ENCODE measurements at regions not wholly inside any gene's neighbourhood (a gene's known extent, or its start where the extent isn't known, plus 50 kb on each side); places are given as distances from the start of the nearest gene placed in this dataset.

- no peak for DNase-seq
Observed at GRCh38 chr4:136484996-136485395, 1047.3 kb downstream of the PCDH18 start.

- DNase-seq: no peak
Observed at GRCh38 chr4:136476753-136477152, 1055.5 kb downstream of the PCDH18 start.

DNA sequence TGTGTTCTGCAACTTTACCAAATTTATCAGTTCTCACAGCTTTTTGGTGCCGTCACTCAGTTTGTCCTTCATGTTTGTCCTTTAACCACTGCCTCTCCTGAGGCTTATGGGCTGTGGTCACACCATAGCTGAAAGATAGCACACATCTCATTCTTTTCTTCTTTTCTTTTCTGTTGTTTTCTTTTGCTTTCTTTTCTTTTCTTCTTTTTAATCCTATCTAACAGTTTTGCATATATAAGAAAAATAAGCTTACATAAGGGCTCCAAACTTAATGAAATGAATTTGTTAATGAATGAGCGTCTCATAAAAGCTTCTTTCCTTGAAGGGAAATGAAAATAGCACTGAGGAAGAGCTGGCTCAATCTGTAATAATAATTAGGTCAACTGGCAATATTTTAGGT, 1061.2 kb downstream of the PCDH18 start:
- no peak for DNase-seq

DNA sequence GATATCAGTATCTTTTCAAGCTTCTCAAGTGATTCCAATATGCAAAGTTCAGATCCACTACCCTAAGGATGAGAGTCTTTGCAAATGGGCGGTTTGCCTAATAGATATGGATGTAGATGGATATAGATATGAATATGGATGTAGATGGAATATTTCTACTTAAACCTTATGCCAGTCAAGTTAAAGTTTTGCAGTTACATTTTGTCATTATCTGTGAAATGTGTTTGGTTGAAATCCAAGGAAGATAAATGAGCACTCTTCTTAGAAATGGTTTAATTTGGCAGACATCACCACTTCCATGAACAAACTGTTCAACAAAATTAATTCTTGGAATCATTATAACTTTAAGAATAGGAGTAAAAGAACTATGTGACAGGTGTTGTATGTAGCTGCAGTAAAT, 1066.6 kb downstream of the PCDH18 start:
- no peak for DNase-seq

- DNase-seq: no peak
Observed at GRCh38 chr4:136463941-136464340, 1068.4 kb downstream of the PCDH18 start.

GRCh38 chr4:136461533-136461932, 1070.8 kb downstream of the PCDH18 start:
- no peak for DNase-seq

- no peak for DNase-seq
Observed at GRCh38 chr4:136458326-136458725, 1074.0 kb downstream of the PCDH18 start.

- DNase-seq: no peak
Observed at GRCh38 chr4:136457577-136457976, 1074.7 kb downstream of the PCDH18 start.

DNA sequence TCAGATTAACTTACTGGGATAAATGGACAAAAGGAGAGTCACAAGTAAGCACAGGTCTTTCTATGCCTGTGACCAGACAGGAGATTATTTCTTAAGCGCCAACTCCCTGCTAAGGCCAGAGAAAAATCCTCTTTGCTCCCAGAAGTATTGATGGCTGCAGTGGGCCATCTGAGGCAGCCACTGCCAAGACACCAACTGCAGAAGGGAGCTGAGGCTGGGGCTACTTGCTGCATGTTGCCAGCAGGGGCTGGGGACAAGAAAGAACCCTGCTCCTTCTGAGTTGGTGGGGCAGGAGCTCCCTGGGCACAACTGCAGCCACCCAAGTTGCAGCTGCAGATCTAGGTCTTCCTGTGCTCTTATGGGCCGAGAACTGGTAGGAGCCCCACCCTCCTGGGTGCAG, 1075.3 kb downstream of the PCDH18 start:
- no peak for DNase-seq

DNA sequence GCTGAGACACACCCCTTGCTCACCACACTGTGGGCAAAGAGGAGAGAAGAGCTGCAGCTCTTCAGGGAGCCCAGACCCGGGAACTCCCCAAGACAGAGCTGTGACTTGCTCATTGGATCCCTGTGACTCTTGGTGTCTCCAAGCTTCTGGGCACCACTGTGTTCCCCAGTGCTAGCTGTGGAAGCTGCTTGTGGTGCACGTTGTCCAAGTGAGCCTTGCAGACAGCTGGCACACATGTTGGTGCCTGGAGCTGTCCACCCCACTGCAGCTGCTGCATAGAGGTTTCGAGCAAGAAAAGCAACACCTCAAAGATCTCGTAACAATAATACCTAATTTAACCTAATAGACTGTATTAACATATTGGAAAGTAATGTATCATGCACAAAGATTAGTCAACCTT, 1089.3 kb downstream of the PCDH18 start:
- DNase-seq: no peak

GRCh38 chr4:136442447-136442846, 1089.8 kb downstream of the PCDH18 start:
- DNase-seq: no peak

GRCh38 chr4:136441629-136442282, 1090.5 kb downstream of the PCDH18 start:
- no peak for DNase-seq

- no peak for DNase-seq
Observed at GRCh38 chr4:136438645-136439044, 1093.6 kb downstream of the PCDH18 start.

- no peak for DNase-seq
Observed at GRCh38 chr4:136424052-136424451, 1108.2 kb downstream of the PCDH18 start.

DNA sequence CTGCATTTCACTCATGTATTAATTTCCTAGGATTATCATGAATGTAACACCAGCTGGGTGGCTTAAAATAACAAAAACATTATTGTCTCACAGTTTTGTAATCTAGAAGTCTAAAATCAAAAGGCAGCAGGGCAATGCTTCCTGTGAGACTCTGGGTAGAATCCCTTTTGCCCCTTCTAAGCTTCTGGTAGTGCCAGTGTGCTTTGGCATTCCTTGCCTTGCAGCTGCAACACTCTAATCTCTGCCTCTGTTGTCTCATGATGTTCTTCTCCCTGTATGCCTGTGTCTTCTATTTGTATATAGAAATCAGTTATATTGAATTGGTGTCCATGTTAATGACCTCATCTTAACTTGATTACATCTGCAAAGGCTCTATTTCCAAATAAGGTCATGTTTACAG, 1117.3 kb downstream of the PCDH18 start:
- DNase-seq: no peak

DNA sequence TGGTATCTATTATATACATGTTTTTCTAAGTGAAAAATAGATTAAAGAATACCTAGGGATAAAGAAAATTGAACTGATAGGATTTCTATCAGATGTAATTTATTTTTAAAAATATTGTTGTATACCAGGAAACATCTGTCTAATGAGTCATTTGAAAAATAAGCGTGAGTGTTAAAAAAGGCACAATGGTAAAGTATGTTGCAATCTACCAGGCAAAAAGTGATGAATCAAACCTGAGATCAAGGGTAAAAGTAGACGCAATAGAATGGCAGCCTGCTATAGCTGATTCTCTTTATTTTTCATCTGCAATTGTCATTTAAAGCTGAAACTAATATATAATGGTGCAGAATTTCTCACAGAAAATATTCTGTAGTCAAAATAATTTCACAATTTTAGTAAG, 1119.6 kb downstream of the PCDH18 start:
- no peak for DNase-seq

GRCh38 chr4:136400829-136401228, 1131.5 kb downstream of the PCDH18 start:
- DNase-seq: no peak

- DNase-seq: no peak
Observed at GRCh38 chr4:136395212-136395722, 1137.0 kb downstream of the PCDH18 start.

DNA sequence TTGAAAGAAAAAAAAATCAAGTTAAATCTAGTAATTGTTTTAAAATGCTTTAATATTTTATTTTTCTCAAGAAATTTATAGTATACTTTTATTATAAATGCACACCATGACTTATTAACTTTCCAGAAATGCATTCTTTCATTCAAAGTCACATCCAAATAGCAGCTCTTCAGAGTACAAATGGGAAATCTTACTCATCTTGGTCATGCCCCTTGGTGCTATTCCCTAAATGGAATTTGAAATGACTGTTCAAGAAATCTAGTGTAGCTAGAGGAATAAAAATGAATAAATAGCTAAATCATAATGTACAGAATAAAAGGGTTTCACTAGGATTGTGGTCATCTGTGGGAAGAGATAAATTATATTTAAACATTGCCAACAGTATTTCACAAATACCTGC, 1139.7 kb downstream of the PCDH18 start:
- no peak for DNase-seq

DNA sequence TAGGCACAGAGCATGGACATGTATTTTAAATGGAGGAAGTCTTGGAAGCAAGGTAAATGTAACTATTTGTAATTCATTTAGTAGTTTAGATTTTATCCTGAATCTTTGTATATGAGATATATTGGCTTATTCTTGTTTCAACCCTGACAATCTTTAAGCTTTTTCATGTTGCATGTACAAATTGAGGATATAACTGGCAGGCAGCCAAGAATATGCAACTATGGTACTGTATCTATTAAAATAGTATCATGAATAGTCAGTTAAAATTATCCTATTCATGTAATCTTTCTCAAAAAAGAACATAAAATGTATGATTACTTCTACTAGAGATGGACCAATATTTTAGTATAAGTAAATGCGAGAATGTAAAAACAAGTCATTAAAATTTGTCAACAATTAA, 1141.5 kb downstream of the PCDH18 start:
- no peak for DNase-seq

GRCh38 chr4:136383082-136383481, 1149.2 kb downstream of the PCDH18 start:
- no peak for DNase-seq

- DNase-seq: no peak
Observed at GRCh38 chr4:136371231-136371630, 1161.1 kb downstream of the PCDH18 start.

DNA sequence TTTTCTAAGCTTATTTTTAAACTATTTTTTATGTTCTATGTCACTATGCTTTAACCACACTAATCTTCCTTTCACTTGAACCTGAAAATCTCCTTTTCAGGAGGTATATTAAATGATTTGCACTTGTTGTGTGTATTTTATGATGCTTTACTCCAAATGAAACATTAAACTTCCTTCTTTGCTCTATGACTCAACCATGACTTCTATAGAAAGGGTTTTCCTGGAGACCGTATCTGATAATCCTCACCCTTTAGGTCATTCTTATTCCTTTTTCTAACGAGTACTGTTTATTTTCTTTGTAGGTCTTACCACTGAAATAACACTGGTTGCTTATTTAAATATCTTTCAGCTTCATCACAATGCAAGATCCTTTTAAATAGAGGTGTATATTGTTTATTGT, 1163.2 kb downstream of the PCDH18 start:
- no peak for DNase-seq

GRCh38 chr4:136357556-136357955, 1174.7 kb downstream of the PCDH18 start:
- no peak for DNase-seq

DNA sequence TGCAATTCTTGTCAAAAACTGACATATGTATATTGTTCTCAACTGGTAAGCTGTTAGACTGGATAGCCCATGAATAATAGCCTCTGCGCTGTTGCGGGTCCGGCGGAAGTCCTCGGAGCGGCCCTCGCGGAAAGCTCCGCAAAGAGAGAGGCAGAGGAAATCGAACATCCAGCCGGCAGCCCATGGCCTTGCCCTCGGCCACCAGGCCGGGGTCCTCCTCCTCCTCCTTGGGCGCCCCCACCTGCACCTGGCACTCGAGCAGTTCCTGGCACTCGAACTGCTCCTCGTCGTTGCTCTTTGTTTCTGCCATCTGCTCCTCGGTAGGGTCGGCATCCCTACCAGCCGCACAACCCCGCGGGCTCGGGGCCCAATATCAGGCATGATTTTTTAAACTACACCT, 1176.3 kb downstream of the PCDH18 start:
- DNase-seq: no peak
